ENCODE measurements at regions not wholly inside any gene's neighbourhood (a gene's known extent, or its start where the extent isn't known, plus 50 kb on each side); places are given as distances from the start of the nearest gene placed in this dataset.
"Not testable (repeated sequence)": the region's sequence is repeated elsewhere in the genome, so short reads cannot be mapped to it uniquely, and the experiment has no call there.

DNA sequence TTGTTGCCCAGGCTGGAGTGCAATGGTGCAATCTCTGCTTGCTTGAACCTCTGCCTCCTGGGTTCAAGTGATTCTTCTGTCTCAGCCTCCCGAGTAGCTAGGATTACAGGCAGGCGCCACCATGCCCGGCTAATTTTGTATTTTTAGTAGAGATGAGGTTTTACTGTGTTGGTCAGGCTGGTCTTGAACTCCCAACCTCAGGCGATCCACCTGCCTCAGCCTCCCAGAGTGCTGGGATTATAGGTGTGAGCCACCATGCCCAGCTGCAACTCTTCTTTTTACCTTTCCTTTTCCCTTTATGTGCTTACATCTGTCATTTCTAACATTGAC lies 106.5 kb upstream of the TPTE start:
- H3K4me1 ChIP-seq (ENCODE audit: control insufficient read depth, insufficient read depth, low read length); H3K27ac ChIP-seq (ENCODE audit: insufficient read depth, low read depth, low read length, poor library complexity, severe bottlenecking); H3K36me3 ChIP-seq (ENCODE audit: control insufficient read depth, insufficient read depth, low read length); H3K27me3 ChIP-seq (ENCODE audit: control insufficient read depth, insufficient read depth, low read length, poor library complexity, severe bottlenecking); H3K4me3 ChIP-seq (ENCODE audit: insufficient read depth, low read depth, low read length): not testable (repeated sequence)
- H3K9me3 ChIP-seq (ENCODE audit: control insufficient read depth, low read length), result peaks cover 54% of the 10 kb centered on the region
- 84 to 92% methylated on average over 4 of the region's 4 CpGs for WGBS, 2 experiments

- H3K27me3 ChIP-seq (ENCODE audit: control insufficient read depth, insufficient read depth, low read length, poor library complexity, severe bottlenecking); H3K4me1 ChIP-seq (ENCODE audit: control insufficient read depth, insufficient read depth, low read length); H3K27ac ChIP-seq (ENCODE audit: insufficient read depth, low read depth, low read length, poor library complexity, severe bottlenecking); H3K36me3 ChIP-seq (ENCODE audit: control insufficient read depth, insufficient read depth, low read length); H3K4me3 ChIP-seq (ENCODE audit: insufficient read depth, low read depth, low read length): not testable (repeated sequence)
- H3K9me3 ChIP-seq (ENCODE audit: control insufficient read depth, low read length), result peaks cover 54% of the 10 kb centered on the region
- 65 to 66% methylated on average over 7 of the region's 7 CpGs for WGBS, 2 experiments
Observed at GRCh38 chr21:10415456-10415855, 105.9 kb upstream of the TPTE start.

DNA sequence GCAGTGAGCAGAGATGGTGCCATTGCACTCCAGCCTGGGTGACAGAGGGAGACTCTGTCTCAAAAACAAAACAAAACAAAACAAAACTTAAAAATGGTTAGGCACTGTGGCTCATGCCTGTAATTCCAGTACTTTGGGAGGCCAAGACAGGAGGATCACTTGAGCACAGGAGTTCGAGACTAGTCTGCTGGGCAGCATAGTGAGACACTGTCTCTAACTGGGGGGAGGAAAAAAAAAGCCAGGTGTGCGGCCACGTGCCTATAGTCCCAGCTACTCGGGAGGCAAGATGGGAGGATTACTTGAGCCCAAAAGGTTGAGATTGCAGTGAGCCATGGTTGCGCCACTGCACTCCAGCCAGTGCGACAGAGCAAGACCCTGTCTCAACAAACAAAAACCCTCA lies 105.5 kb upstream of the TPTE start:
- H3K9me3 ChIP-seq (ENCODE audit: control insufficient read depth, low read length), result peaks cover 54% of the 10 kb centered on the region
- not testable (repeated sequence) for H3K36me3 ChIP-seq (ENCODE audit: control insufficient read depth, insufficient read depth, low read length); H3K27me3 ChIP-seq (ENCODE audit: control insufficient read depth, insufficient read depth, low read length, poor library complexity, severe bottlenecking); H3K27ac ChIP-seq (ENCODE audit: insufficient read depth, low read depth, low read length, poor library complexity, severe bottlenecking); H3K4me1 ChIP-seq (ENCODE audit: control insufficient read depth, insufficient read depth, low read length); H3K4me3 ChIP-seq (ENCODE audit: insufficient read depth, low read depth, low read length)
- 53 to 57% methylated on average over 6 of the region's 6 CpGs for WGBS, 2 experiments

DNA sequence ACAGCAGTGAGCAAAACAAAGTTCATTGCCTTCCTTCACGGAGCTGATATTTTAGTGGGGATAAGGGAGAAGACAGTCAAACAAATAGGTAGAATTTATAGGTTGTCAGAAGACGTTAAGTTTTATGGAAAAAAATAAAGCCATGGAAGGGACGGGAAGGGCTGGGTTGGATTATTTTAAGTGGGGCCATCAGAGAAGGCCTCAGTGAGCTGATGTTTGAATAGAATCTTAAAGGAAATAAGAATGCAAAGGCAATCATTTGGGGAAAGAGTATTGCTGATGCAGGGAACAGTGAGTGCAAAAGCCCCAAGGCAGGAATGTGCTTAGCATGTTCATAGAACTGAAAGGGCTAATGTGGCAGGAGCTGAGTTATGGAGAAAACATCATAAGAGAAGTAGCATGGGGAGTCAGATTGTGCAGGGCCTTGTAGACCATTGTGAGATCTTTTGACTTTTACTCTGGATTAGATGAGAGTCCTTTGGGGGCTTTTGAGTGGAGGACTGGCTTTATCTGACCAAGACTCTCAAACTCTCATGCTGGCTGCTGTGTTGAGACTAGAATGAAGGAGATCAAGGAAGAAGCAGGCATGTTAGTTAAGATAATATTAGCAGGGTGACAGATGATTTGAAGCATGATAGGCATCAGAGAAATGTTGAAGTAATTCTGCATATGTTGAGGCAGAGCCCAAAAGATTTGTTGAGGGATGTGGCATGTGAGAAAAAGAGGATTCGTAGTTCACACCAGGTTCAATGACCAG lies 104.5 kb upstream of the TPTE start:
- H3K36me3 ChIP-seq (ENCODE audit: control insufficient read depth, insufficient read depth, low read length); H3K27me3 ChIP-seq (ENCODE audit: control insufficient read depth, insufficient read depth, low read length, poor library complexity, severe bottlenecking); H3K27ac ChIP-seq (ENCODE audit: insufficient read depth, low read depth, low read length, poor library complexity, severe bottlenecking); H3K4me1 ChIP-seq (ENCODE audit: control insufficient read depth, insufficient read depth, low read length); H3K4me3 ChIP-seq (ENCODE audit: insufficient read depth, low read depth, low read length): not testable (repeated sequence)
- H3K9me3 ChIP-seq (ENCODE audit: control insufficient read depth, low read length), result peaks cover 56% of the 10 kb centered on the region
- 62 to 66% methylated on average over 4 of the region's 4 CpGs for WGBS, 2 experiments

GRCh38 chr21:10417551-10418002 lies 103.8 kb upstream of the TPTE start:
- not testable (repeated sequence) for H3K27me3 ChIP-seq (ENCODE audit: control insufficient read depth, insufficient read depth, low read length, poor library complexity, severe bottlenecking); H3K4me1 ChIP-seq (ENCODE audit: control insufficient read depth, insufficient read depth, low read length); H3K36me3 ChIP-seq (ENCODE audit: control insufficient read depth, insufficient read depth, low read length); H3K27ac ChIP-seq (ENCODE audit: insufficient read depth, low read depth, low read length, poor library complexity, severe bottlenecking); H3K4me3 ChIP-seq (ENCODE audit: insufficient read depth, low read depth, low read length)
- peaks cover 56% of the 10 kb centered on the region for H3K9me3 ChIP-seq (ENCODE audit: control insufficient read depth, low read length)
- 75 to 77% methylated on average over 12 of the region's 12 CpGs for WGBS, 2 experiments

GRCh38 chr21:10418250-10419048 lies 102.9 kb upstream of the TPTE start:
- H3K27me3 ChIP-seq (ENCODE audit: control insufficient read depth, insufficient read depth, low read length, poor library complexity, severe bottlenecking); H3K27ac ChIP-seq (ENCODE audit: insufficient read depth, low read depth, low read length, poor library complexity, severe bottlenecking); H3K36me3 ChIP-seq (ENCODE audit: control insufficient read depth, insufficient read depth, low read length); H3K4me3 ChIP-seq (ENCODE audit: insufficient read depth, low read depth, low read length); H3K4me1 ChIP-seq (ENCODE audit: control insufficient read depth, insufficient read depth, low read length): not testable (repeated sequence)
- H3K9me3 ChIP-seq (ENCODE audit: control insufficient read depth, low read length), result peaks cover 55% of the 10 kb centered on the region
- 57 to 59% methylated on average over 4 of the region's 4 CpGs for WGBS, 2 experiments

- H3K9me3 ChIP-seq (ENCODE audit: control insufficient read depth, low read length), result peaks cover 54% of the 10 kb centered on the region
- WGBS, 2 experiments, result 73 to 77% methylated on average over 4 of the region's 4 CpGs
- not testable (repeated sequence) for H3K4me1 ChIP-seq (ENCODE audit: control insufficient read depth, insufficient read depth, low read length); H3K36me3 ChIP-seq (ENCODE audit: control insufficient read depth, insufficient read depth, low read length); H3K4me3 ChIP-seq (ENCODE audit: insufficient read depth, low read depth, low read length); H3K27me3 ChIP-seq (ENCODE audit: control insufficient read depth, insufficient read depth, low read length, poor library complexity, severe bottlenecking); H3K27ac ChIP-seq (ENCODE audit: insufficient read depth, low read depth, low read length, poor library complexity, severe bottlenecking)
Observed at GRCh38 chr21:10421199-10421598, 100.2 kb upstream of the TPTE start.

GRCh38 chr21:10421601-10422000 lies 99.8 kb upstream of the TPTE start:
- peaks cover 50% of the 10 kb centered on the region for H3K9me3 ChIP-seq (ENCODE audit: control insufficient read depth, low read length)
- not testable (repeated sequence) for H3K4me3 ChIP-seq (ENCODE audit: insufficient read depth, low read depth, low read length); H3K27ac ChIP-seq (ENCODE audit: insufficient read depth, low read depth, low read length, poor library complexity, severe bottlenecking); H3K4me1 ChIP-seq (ENCODE audit: control insufficient read depth, insufficient read depth, low read length); H3K27me3 ChIP-seq (ENCODE audit: control insufficient read depth, insufficient read depth, low read length, poor library complexity, severe bottlenecking); H3K36me3 ChIP-seq (ENCODE audit: control insufficient read depth, insufficient read depth, low read length)
- 72 to 76% methylated on average over 2 of the region's 2 CpGs for WGBS, 2 experiments

- not testable (repeated sequence) for H3K36me3 ChIP-seq (ENCODE audit: control insufficient read depth, insufficient read depth, low read length); H3K27me3 ChIP-seq (ENCODE audit: control insufficient read depth, insufficient read depth, low read length, poor library complexity, severe bottlenecking); H3K4me3 ChIP-seq (ENCODE audit: insufficient read depth, low read depth, low read length); H3K4me1 ChIP-seq (ENCODE audit: control insufficient read depth, insufficient read depth, low read length); H3K27ac ChIP-seq (ENCODE audit: insufficient read depth, low read depth, low read length, poor library complexity, severe bottlenecking)
- H3K9me3 ChIP-seq (ENCODE audit: control insufficient read depth, low read length), result peaks cover 39% of the 10 kb centered on the region
- 72 to 73% methylated on average over 4 of the region's 4 CpGs for WGBS, 2 experiments
Observed at GRCh38 chr21:10424097-10424886, 97.1 kb upstream of the TPTE start.

DNA sequence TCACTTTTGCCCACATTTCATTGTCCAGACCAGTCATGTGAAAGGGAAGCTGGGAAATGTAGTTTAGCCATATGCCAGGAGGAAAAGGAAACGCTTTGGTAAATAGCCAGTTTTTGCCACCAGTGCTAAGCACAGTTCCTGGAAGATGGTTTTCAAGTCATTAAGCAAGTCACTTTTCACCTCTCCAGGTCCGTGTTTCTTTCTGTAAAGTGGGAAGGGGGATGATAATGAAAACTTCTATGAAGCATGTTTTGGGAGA lies 96.6 kb upstream of the TPTE start:
- not testable (repeated sequence) for H3K27me3 ChIP-seq (ENCODE audit: control insufficient read depth, insufficient read depth, low read length, poor library complexity, severe bottlenecking)
- WGBS, 2 experiments, result no CpG with 5 or more reads among the region's 2 CpGs
- H3K9me3 ChIP-seq (ENCODE audit: control insufficient read depth, low read length), result peaks cover 39% of the 10 kb centered on the region

More for the DNA sequence above, 96.6 kb upstream of the TPTE start:
- not testable (repeated sequence) for H3K4me3 ChIP-seq (ENCODE audit: insufficient read depth, low read depth, low read length); H3K27ac ChIP-seq (ENCODE audit: insufficient read depth, low read depth, low read length, poor library complexity, severe bottlenecking); H3K4me1 ChIP-seq (ENCODE audit: control insufficient read depth, insufficient read depth, low read length); H3K36me3 ChIP-seq (ENCODE audit: control insufficient read depth, insufficient read depth, low read length)
